Nephron progenitor cell (in vitro differentiated cells): ENCODE measurements at regions not wholly inside any gene's neighbourhood (a gene's known extent, or its start where the extent isn't known, plus 50 kb on each side); places are given as distances from the start of the nearest gene placed in this dataset.

ENCODE experiments used
- DNase-seq: peaks from one replicate; pipeline ENCODE4 v3.0.0; 2021
- H3K27ac Mint-ChIP-seq: 2 replicates; pipeline ENCODE4 v1.8.0; 2021; ENCODE audit warnings: mild to moderate bottlenecking, moderate library complexity, mixed read lengths
- H3K27me3 Mint-ChIP-seq: 2 replicates; pipeline ENCODE4 v1.8.0; 2021; ENCODE audit warnings: mild to moderate bottlenecking, low read depth, mixed read lengths; ENCODE audit not compliant: poor library complexity
- H3K36me3 Mint-ChIP-seq: 2 replicates; pipeline ENCODE4 v1.8.0; 2021; ENCODE audit warnings: low read depth, mixed read lengths
- H3K4me1 Mint-ChIP-seq: 2 replicates; pipeline ENCODE4 v1.8.0; 2021; ENCODE audit warnings: mixed read lengths
- H3K4me3 Mint-ChIP-seq: 2 replicates; pipeline ENCODE4 v1.8.0; 2021; ENCODE audit warnings: mild to moderate bottlenecking, moderate library complexity, mixed read lengths
- H3K9me3 Mint-ChIP-seq: 2 replicates; pipeline ENCODE4 v1.8.0; 2021; ENCODE audit warnings: mild to moderate bottlenecking, moderate library complexity, mixed read lengths
- CTCF ChIP-seq: fragments of 200-600 bp; sonication (generic); IDR thresholded peaks from 2 replicates; pipeline ENCODE4 v1.5.0; 2021; ENCODE audit warnings: antibody characterized with exemption

GRCh38 chr1:115144176-115144575 is 54.9 kb upstream of the TSPAN2 start:
- Mint-ChIP-seq H3K9me3 (peaks cover 22% of the 10 kb centered on the region), H3K4me1 (peaks cover 46% of the 10 kb centered on the region), H3K27ac (no peak overlapping the region), H3K4me3 (no peak overlapping the region), H3K27me3 (no peaks in the 10 kb centered on the region), H3K36me3 (peaks cover 12% of the 10 kb centered on the region)
- TF ChIP-seq CTCF: no peak
- DNase-seq: no peak

- Mint-ChIP-seq H3K4me3 (no peak overlapping the region), H3K4me1 (peaks cover 49% of the 10 kb centered on the region), H3K27me3 (peaks cover 9% of the 10 kb centered on the region), H3K9me3 (peaks cover 19% of the 10 kb centered on the region), H3K36me3 (peaks cover 10% of the 10 kb centered on the region), H3K27ac (no peak overlapping the region)
- no peak for DNase-seq
- no peak for TF ChIP-seq CTCF
Measured at GRCh38 chr1:115142616-115143015, 53.3 kb upstream of the TSPAN2 start.

- Mint-ChIP-seq H3K36me3 (peaks cover 7% of the 10 kb centered on the region), H3K27me3 (peaks cover 18% of the 10 kb centered on the region), H3K9me3 (peaks cover 8% of the 10 kb centered on the region), H3K4me1 (peaks cover 46% of the 10 kb centered on the region), H3K27ac (no peak overlapping the region), H3K4me3 (no peak overlapping the region)
- no peak for DNase-seq
- TF ChIP-seq CTCF: no peak
Measured at GRCh38 chr1:115141145-115141454, 51.8 kb upstream of the TSPAN2 start.

GRCh38 chr1:115140442-115141144 is 51.3 kb upstream of the TSPAN2 start:
- peaks cover 3% of the 10 kb centered on the region for H3K9me3 Mint-ChIP-seq
- DNase-seq: no peak
- H3K4me1 Mint-ChIP-seq: peaks cover 46% of the 10 kb centered on the region
- TF ChIP-seq CTCF: no peak
- peaks cover 2% of the 10 kb centered on the region for H3K36me3 Mint-ChIP-seq
- H3K27me3 Mint-ChIP-seq: peaks cover 18% of the 10 kb centered on the region
- no peak overlapping the region for H3K4me3 Mint-ChIP-seq
- H3K27ac Mint-ChIP-seq: no peak overlapping the region

- Mint-ChIP-seq H3K4me3 (no peak overlapping the region), H3K36me3 (no peaks in the 10 kb centered on the region), H3K9me3 (no peaks in the 10 kb centered on the region), H3K4me1 (peaks cover 44% of the 10 kb centered on the region), H3K27me3 (peaks cover 22% of the 10 kb centered on the region), H3K27ac (no peak overlapping the region)
- no peak for DNase-seq
- TF ChIP-seq CTCF: no peak
Measured at GRCh38 chr1:115139381-115139780, 50.1 kb upstream of the TSPAN2 start.
